H1 (cell line): ENCODE measurements at regions not wholly inside any gene's neighbourhood (a gene's known extent, or its start where the extent isn't known, plus 50 kb on each side); places are given as distances from the start of the nearest gene placed in this dataset.

Experiments
- CTCF ChIA-PET: fragments of 300-600 bp; sonication (Branson Sonifier 250); formaldehyde crosslinking; loops from one replicate; lab custom pipeline; 2021; ENCODE audit not compliant: partially characterized antibody; lab: Charles Lee
- POLR2A ChIA-PET: fragments of 300-600 bp; sonication (Branson Sonifier 250); formaldehyde crosslinking; loops from one replicate; lab custom pipeline; 2021; ENCODE audit warnings: inconsistent platforms; ENCODE audit not compliant: partially characterized antibody; lab: Charles Lee
- DNase-seq, 2 experiments: peaks; one replicate each; pipeline versions ENCODE4 v3.0.0 to v3.0.0-alpha.2; 2010 to 2022; ENCODE audit warnings: low spot score in 2 of 2, low read depth in 1 of 2, mixed read lengths in 1 of 2
- FAIRE-seq: peaks from 2 replicates; lab custom pipeline; 2011; peaks lifted over from hg19 to GRCh38; lab: Jason Lieb, UNC
- H2AFZ ChIP-seq: 2 replicates; pipeline ENCODE4 v1.8.1; 2012; ENCODE audit warnings: low read length, inconsistent platforms
- H2AK5ac ChIP-seq: 2 replicates; pipeline ENCODE4 v1.6.1; 2013; ENCODE audit warnings: low read depth, low read length
- H2BK120ac ChIP-seq: replicated peaks from 2 replicates; pipeline ENCODE3; 2013; ENCODE audit warnings: low read depth, low read length, inconsistent platforms
- H2BK12ac ChIP-seq: 2 replicates; pipeline ENCODE4 v1.6.1; 2013; ENCODE audit warnings: low read depth, low read length
- H2BK15ac ChIP-seq: 2 replicates; pipeline ENCODE4 v1.6.1; 2013; ENCODE audit warnings: low read length
- H2BK20ac ChIP-seq: 2 replicates; pipeline ENCODE4 v1.6.1; 2013; ENCODE audit warnings: low read length
- H2BK5ac ChIP-seq: 2 replicates; pipeline ENCODE4 v1.6.1; 2013; ENCODE audit warnings: low read depth, low read length
- H3K14ac ChIP-seq: 2 replicates; pipeline ENCODE4 v1.6.1; 2013; ENCODE audit warnings: inconsistent platforms; ENCODE audit not compliant: insufficient read length
- H3K18ac ChIP-seq: 2 replicates; pipeline ENCODE4 v1.6.1; 2013; ENCODE audit warnings: low read length; ENCODE audit errors: extremely low read depth
- H3K23ac ChIP-seq: 2 replicates; pipeline ENCODE4 v1.6.1; 2013; ENCODE audit warnings: inconsistent platforms; ENCODE audit not compliant: insufficient read length
- H3K23me2 ChIP-seq: 2 replicates; pipeline ENCODE4 v1.6.1; 2013; ENCODE audit warnings: low read depth, low read length
- H3K27ac ChIP-seq: 2 replicates; pipeline ENCODE4 v1.6.1; 2011; ENCODE audit warnings: low read depth, low read length, inconsistent platforms
- H3K27me3 ChIP-seq, 4 experiments: replicated peaks in 1 of 4; 1 replicate in 1 of 4; 2 replicates in 3 of 4; pipeline versions ENCODE4 v1.6.1 to v1.8.1; 2011 to 2013; ENCODE audit warnings: low read length in 3 of 4, mild to moderate bottlenecking in 3 of 4, inconsistent platforms in 2 of 4, mixed read lengths in 2 of 4, moderate library complexity in 1 of 4; ENCODE audit not compliant: control insufficient read depth in 3 of 4, insufficient read depth in 3 of 4; ENCODE audit errors: extremely low read depth in 1 of 4
- H3K36me3 ChIP-seq, 4 experiments: 2 replicates each; pipeline versions ENCODE4 v1.6.1 to v1.8.1; 2011 to 2013; ENCODE audit warnings: mild to moderate bottlenecking in 4 of 4, low read length in 3 of 4, moderate library complexity in 2 of 4, control low read depth in 1 of 4, inconsistent platforms in 1 of 4; ENCODE audit not compliant: insufficient read depth in 4 of 4, control insufficient read depth in 2 of 4
- H3K4ac ChIP-seq: replicated peaks from 2 replicates; pipeline ENCODE3; 2013; ENCODE audit warnings: low read length, low read depth, mixed read lengths, inconsistent platforms; ENCODE audit not compliant: insufficient read length
- H3K4me1 ChIP-seq, 4 experiments: replicated peaks in 1 of 4; 1 replicate in 1 of 4; 2 replicates in 3 of 4; pipeline versions ENCODE4 v1.6.1 to v1.8.1; 2011 to 2013; ENCODE audit warnings: low read length in 3 of 4, inconsistent platforms in 2 of 4, mixed read lengths in 1 of 4; ENCODE audit not compliant: insufficient read depth in 4 of 4, control insufficient read depth in 3 of 4
- H3K4me2 ChIP-seq, 2 experiments: 2 replicates each; pipeline versions ENCODE4 v1.6.1 to v1.8.1; 2011 to 2013; ENCODE audit warnings: low read depth in 2 of 2, low read length in 2 of 2, control low read depth in 1 of 2, inconsistent platforms in 1 of 2, mild to moderate bottlenecking in 1 of 2; ENCODE audit not compliant: insufficient read depth in 1 of 2
- H3K4me3 ChIP-seq, 4 experiments: fragments of 200-600, 300-600 bp in 1 of 4; sonication (generic), shearing (Covaris generic), sonication (Bioruptor Twin) in 1 of 4; 2 replicates each; pipeline versions ENCODE4 v1.5.1 to v1.8.1; 2011 to 2016; ENCODE audit warnings: low read length in 4 of 4, low read depth in 3 of 4, control low read depth in 2 of 4, inconsistent platforms in 2 of 4, mild to moderate bottlenecking in 2 of 4, mixed read lengths in 1 of 4, moderate library complexity in 1 of 4; ENCODE audit not compliant: insufficient read depth in 2 of 4; ENCODE audit errors: extremely low read depth in 1 of 4
- H3K56ac ChIP-seq: replicated peaks from 2 replicates; pipeline ENCODE3; 2013; ENCODE audit warnings: low read depth, mild to moderate bottlenecking, mixed read lengths, low read length, inconsistent platforms; ENCODE audit not compliant: insufficient read length
- H3K79me1 ChIP-seq: 2 replicates; pipeline ENCODE4 v1.6.1; 2013; ENCODE audit warnings: low read depth, low read length, control low read depth
- H3K79me2 ChIP-seq, 2 experiments: 2 replicates each; pipeline versions ENCODE4 v1.6.1 to v1.8.1; 2012 to 2013; ENCODE audit warnings: low read length in 2 of 2, mild to moderate bottlenecking in 2 of 2, inconsistent platforms in 1 of 2; ENCODE audit not compliant: insufficient read depth in 2 of 2, control insufficient read depth in 1 of 2
- H3K9ac ChIP-seq, 4 experiments: replicated peaks in 1 of 4; 1 replicate in 1 of 4; 2 replicates in 3 of 4; pipeline versions ENCODE4 v1.6.1 to v1.8.1; 2011 to 2013; ENCODE audit warnings: low read depth in 3 of 4, low read length in 3 of 4, control low read depth in 2 of 4, mild to moderate bottlenecking in 2 of 4, moderate library complexity in 2 of 4, inconsistent platforms in 1 of 4; ENCODE audit errors: extremely low read depth in 1 of 4
- H3K9me3 ChIP-seq, 2 experiments: 2 replicates each; pipeline versions ENCODE4 v1.6.1 to v1.8.1; 2012 to 2013; ENCODE audit warnings: mild to moderate bottlenecking in 2 of 2, moderate library complexity in 2 of 2, control low read depth in 1 of 2, inconsistent platforms in 1 of 2, low read depth in 1 of 2, low read length in 1 of 2, mixed read lengths in 1 of 2; ENCODE audit not compliant: insufficient read depth in 2 of 2
- H4K20me1 ChIP-seq, 2 experiments: replicated peaks in 1 of 2; 2 replicates each; pipeline versions ENCODE3 to v1.8.1; 2011 to 2013; ENCODE audit warnings: inconsistent platforms in 2 of 2, low read length in 2 of 2, mild to moderate bottlenecking in 1 of 2; ENCODE audit not compliant: insufficient read depth in 2 of 2, control insufficient read depth in 1 of 2
- H4K5ac ChIP-seq: 2 replicates; pipeline ENCODE4 v1.6.1; 2013; ENCODE audit warnings: low read length, low read depth, mixed read lengths, inconsistent platforms; ENCODE audit not compliant: insufficient read length
- H4K8ac ChIP-seq: 2 replicates; pipeline ENCODE4 v1.8.0; 2013; ENCODE audit warnings: mild to moderate bottlenecking, moderate library complexity, low read length, inconsistent platforms; ENCODE audit not compliant: insufficient read depth; ENCODE audit errors: extremely low read depth
- H4K91ac ChIP-seq: replicated peaks from 2 replicates; pipeline ENCODE3; 2013; ENCODE audit warnings: low read length, mixed read lengths, inconsistent platforms; ENCODE audit not compliant: insufficient read length
- BACH1 ChIP-seq: IDR thresholded peaks from 2 replicates; pipeline ENCODE4 v1.6.1; 2012; ENCODE audit warnings: low read length, improper control_type of control experiment
- SAP30 ChIP-seq: fragments of 300-600 bp; sonication (generic); IDR thresholded peaks from 2 replicates; pipeline ENCODE4 v1.7.1; 2012; ENCODE audit warnings: low read length, moderate library complexity, mild to moderate bottlenecking, inconsistent platforms; ENCODE audit not compliant: insufficient read depth, insufficient replicate concordance
- WGBS, 2 experiments: shearing (Covaris generic) in 1 of 2; methylation state at CpG; one replicate each; pipeline versions ENCODE4 v1.1.6 to v1.1.7; 2013 to 2015; ENCODE audit warnings: low lambda C conversion rate in 2 of 2, mixed read lengths in 2 of 2, inconsistent platforms in 1 of 2, low coverage in 1 of 2, missing lambda C conversion rate in 1 of 2; ENCODE audit not compliant: insufficient replicate concordance in 2 of 2, insufficient coverage in 1 of 2, insufficient read length in 1 of 2; ENCODE audit errors: extremely low coverage in 1 of 2, missing lambda C conversion rate in 1 of 2; 5-methylcytosine and 5-hydroxymethylcytosine counted together

- Histone ChIP-seq H3K9me3 (0 out of 4 replicates have a peak, but pooled peaks cover 0 to 3% of the 10 kb centered on the region in 2 experiments), H2BK15ac (no peak overlapping the region), H4K8ac (no peak overlapping the region), H2BK20ac (no peak overlapping the region), H3K36me3 (no peaks in the 10 kb centered on the region), H3K14ac (no peak overlapping the region), H4K20me1 (no peaks in the 10 kb centered on the region), H3K4ac (no peak overlapping the region), H2BK120ac (no peak overlapping the region), H4K91ac (no peak overlapping the region), H3K23ac (no peak overlapping the region), H3K27me3 (no peaks in the 10 kb centered on the region), H3K23me2 (no peaks in the 10 kb centered on the region), H3K4me1 (peaks cover 0 to 4% (median 0%) of the 10 kb centered on the region in 4 experiments; a peak in 3 of 7 replicates), H3K27ac (no peak overlapping the region), H2BK5ac (no peak overlapping the region), H3K4me2 (no peak overlapping the region)
- ChIA-PET CTCF (no interaction called here), POLR2A (no interaction called here)
- 74% methylated on average over 1 of the region's 1 CpG; no CpG with 5 or more reads in 1 of the 2 experiments for WGBS, 2 experiments
- no peak for TF ChIP-seq BACH1
- TF ChIP-seq SAP30: no peak
- TF ChIP-seq, all 59 proteins: peak for 0
- H3K79me2 ChIP-seq: no peaks in the 10 kb centered on the region
- no peak overlapping the region for H3K9ac ChIP-seq
- H3K4me3 ChIP-seq: no peak overlapping the region
- H3K79me1 ChIP-seq: no peaks in the 10 kb centered on the region
- H2AK5ac ChIP-seq: no peak overlapping the region
- H3K56ac ChIP-seq: no peak overlapping the region
- H4K5ac ChIP-seq: no peak overlapping the region
- no peak for FAIRE-seq
- no peak overlapping the region for H2AFZ ChIP-seq
- no peak for DNase-seq
- H3K18ac ChIP-seq: no peak overlapping the region
- no peak overlapping the region for H2BK12ac ChIP-seq
These were observed 286.6 kb upstream of the FLRT2 start for GRCh38 chr14:85243321-85243720.
